Activated B cell treated with CpG ODN at 0.5 μM for 24 hours (primary cell): ENCODE measurements at regions not wholly inside any gene's neighbourhood (a gene's known extent, or its start where the extent isn't known, plus 50 kb on each side); places are given as distances from the start of the nearest gene placed in this dataset.

Experiments used
- ATAC-seq: fragments of 200-7000 bp; cut with Tn5 transposase; one replicate; pipeline ENCODE4 v1.10.0; 2021; ENCODE audit warnings: low read depth, mild to moderate bottlenecking, moderate library complexity
- CTCF ChIA-PET: fragments of 350-600 bp; sonication (Branson Sonifier 250); formaldehyde crosslinking; loops from one replicate; lab custom pipeline; 2021; ENCODE audit warnings: antibody characterized with exemption; lab: Charles Lee
- POLR2A ChIA-PET: fragments of 350-600 bp; sonication (Branson Sonifier 250); formaldehyde crosslinking; loops from one replicate; lab custom pipeline; 2021; ENCODE audit warnings: antibody characterized with exemption; lab: Charles Lee
- DNase-seq: peaks from one replicate; pipeline ENCODE4 v3.0.0; 2022
- H3K27ac Mint-ChIP-seq: one replicate; pipeline ENCODE4 v1.8.0; 2020; ENCODE audit warnings: mixed read lengths
- H3K27me3 Mint-ChIP-seq: one replicate; pipeline ENCODE4 v1.8.0; 2021; ENCODE audit warnings: mixed read lengths
- H3K36me3 Mint-ChIP-seq: one replicate; pipeline ENCODE4 v1.8.0; 2021; ENCODE audit warnings: low read depth, mixed read lengths
- H3K4me1 Mint-ChIP-seq: one replicate; pipeline ENCODE4 v1.8.0; 2021; ENCODE audit warnings: mixed read lengths
- H3K4me3 Mint-ChIP-seq: one replicate; pipeline ENCODE4 v1.8.0; 2020; ENCODE audit warnings: mild to moderate bottlenecking, mixed read lengths
- H3K9me3 Mint-ChIP-seq: one replicate; pipeline ENCODE4 v1.8.0; 2020; ENCODE audit warnings: mixed read lengths
- intact Hi-C: fragments of 100-400 bp; cut with micrococcal nuclease; formaldehyde crosslinking; loops from one replicate; pipeline ENCODE4 v1.15.1; 2024
- TF ChIP-seq, protein P1 (sequence below): fragments of 200-600 bp; IDR thresholded peaks from one replicate; pipeline ENCODE4 v1.8.0; 2022; ENCODE audit warnings: antibody characterized with exemption, mild to moderate bottlenecking

DNA sequence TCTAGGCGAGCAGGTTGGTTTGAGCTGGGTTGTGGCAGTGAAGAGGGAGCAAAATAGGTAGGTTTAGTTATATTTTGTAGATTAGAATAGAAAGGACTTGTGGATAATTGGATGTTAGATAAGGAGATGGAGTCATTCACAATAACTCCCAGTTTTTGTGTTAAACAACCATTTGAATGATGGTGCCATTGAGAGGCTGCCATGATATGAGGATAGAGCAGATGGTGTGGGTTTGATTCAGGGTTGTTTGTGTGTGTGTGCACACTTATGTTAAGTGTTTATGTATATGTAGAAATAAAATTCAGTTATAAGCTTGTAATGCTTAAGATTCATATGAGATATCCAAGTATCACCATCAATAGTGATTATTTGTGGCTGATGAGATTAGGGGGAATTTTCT lies 166.6 kb downstream of the NXPE2 start:
- CTCF ChIA-PET, result no interaction called here
- peaks cover 1% of the 10 kb centered on the region for H3K27me3 Mint-ChIP-seq
- POLR2A ChIA-PET, result no interaction called here
- intact Hi-C loops, result no loop called here
- peaks cover 4% of the 10 kb centered on the region for H3K9me3 Mint-ChIP-seq
- TF ChIP-seq, protein P1, sequence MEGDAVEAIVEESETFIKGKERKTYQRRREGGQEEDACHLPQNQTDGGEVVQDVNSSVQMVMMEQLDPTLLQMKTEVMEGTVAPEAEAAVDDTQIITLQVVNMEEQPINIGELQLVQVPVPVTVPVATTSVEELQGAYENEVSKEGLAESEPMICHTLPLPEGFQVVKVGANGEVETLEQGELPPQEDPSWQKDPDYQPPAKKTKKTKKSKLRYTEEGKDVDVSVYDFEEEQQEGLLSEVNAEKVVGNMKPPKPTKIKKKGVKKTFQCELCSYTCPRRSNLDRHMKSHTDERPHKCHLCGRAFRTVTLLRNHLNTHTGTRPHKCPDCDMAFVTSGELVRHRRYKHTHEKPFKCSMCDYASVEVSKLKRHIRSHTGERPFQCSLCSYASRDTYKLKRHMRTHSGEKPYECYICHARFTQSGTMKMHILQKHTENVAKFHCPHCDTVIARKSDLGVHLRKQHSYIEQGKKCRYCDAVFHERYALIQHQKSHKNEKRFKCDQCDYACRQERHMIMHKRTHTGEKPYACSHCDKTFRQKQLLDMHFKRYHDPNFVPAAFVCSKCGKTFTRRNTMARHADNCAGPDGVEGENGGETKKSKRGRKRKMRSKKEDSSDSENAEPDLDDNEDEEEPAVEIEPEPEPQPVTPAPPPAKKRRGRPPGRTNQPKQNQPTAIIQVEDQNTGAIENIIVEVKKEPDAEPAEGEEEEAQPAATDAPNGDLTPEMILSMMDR, result no peak
- H3K36me3 Mint-ChIP-seq, result no peaks in the 10 kb centered on the region
- ATAC-seq (no peak), DNase-seq (no peak)
- no peak overlapping the region for H3K27ac Mint-ChIP-seq
- no peak overlapping the region for H3K4me3 Mint-ChIP-seq
- H3K4me1 Mint-ChIP-seq, result no peaks in the 10 kb centered on the region

DNA sequence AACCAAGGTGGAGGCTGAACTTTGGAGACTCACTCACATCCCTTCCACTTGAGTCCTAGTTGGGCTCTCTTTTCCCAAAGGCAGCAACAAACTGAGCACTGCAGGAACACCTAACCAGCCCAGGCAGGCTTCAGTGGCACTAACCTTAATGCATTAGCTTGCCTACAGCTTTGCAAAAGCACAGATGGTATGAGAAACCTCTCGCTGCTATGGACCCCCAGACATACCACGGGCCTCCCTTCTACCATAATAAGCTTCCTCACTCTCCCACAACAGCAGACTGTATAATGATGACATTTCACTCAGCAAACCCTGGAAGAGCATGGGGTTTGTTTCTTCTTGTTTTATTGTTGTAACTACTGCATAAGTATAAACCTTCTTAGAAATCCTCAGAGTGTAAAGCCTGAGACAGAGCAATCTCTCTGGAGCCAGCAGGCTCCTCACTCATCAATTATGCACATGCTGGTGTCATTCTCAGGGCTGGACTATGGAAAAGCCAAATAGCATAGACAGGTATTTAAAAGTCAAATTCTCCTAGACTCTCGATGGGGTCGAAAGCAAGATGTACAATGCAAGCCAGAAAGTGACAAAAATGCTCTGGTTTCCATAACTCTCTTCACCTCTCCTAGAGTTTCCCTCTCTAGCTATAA lies 167.6 kb downstream of the NXPE2 start:
- intact Hi-C loops, result no loop called here
- DNase-seq (no peak), ATAC-seq (no peak)
- peaks cover 1% of the 10 kb centered on the region for H3K27me3 Mint-ChIP-seq
- no peak overlapping the region for H3K27ac Mint-ChIP-seq
- POLR2A ChIA-PET, result no interaction called here
- no peak overlapping the region for H3K4me3 Mint-ChIP-seq
- TF ChIP-seq, protein P1, result no peak
- CTCF ChIA-PET, result no interaction called here
- H3K4me1 Mint-ChIP-seq, result no peaks in the 10 kb centered on the region
- peaks cover 4% of the 10 kb centered on the region for H3K9me3 Mint-ChIP-seq
- H3K36me3 Mint-ChIP-seq, result no peaks in the 10 kb centered on the region

DNA sequence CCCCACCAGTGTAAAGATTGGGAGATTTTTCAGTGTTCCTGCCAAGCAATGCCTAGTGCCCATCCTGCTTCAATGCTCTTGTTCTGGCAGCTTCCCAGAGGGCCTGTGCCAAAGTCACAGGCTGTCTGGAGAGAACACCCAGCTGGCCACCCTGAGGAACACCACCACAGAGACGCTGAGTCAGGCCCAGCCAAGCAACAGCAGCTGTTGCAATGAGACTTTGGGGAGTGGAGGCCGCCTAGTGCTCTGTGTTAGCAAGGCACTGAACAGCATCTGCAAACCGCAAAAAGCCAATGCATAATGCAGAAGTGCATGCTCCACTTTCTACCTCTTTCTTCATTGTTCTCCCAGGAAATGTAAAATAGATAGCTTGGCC lies 168.1 kb downstream of the NXPE2 start:
- Mint-ChIP-seq H3K36me3 (no peaks in the 10 kb centered on the region), H3K27ac (no peak overlapping the region), H3K4me3 (no peak overlapping the region), H3K27me3 (peaks cover 1% of the 10 kb centered on the region), H3K9me3 (peaks cover 4% of the 10 kb centered on the region), H3K4me1 (no peaks in the 10 kb centered on the region)
- no peak for ATAC-seq
- TF ChIP-seq, protein P1, result no peak
- intact Hi-C loops, result no loop called here
- POLR2A ChIA-PET, result no interaction called here
- no peak for DNase-seq
- CTCF ChIA-PET, result no interaction called here

DNA sequence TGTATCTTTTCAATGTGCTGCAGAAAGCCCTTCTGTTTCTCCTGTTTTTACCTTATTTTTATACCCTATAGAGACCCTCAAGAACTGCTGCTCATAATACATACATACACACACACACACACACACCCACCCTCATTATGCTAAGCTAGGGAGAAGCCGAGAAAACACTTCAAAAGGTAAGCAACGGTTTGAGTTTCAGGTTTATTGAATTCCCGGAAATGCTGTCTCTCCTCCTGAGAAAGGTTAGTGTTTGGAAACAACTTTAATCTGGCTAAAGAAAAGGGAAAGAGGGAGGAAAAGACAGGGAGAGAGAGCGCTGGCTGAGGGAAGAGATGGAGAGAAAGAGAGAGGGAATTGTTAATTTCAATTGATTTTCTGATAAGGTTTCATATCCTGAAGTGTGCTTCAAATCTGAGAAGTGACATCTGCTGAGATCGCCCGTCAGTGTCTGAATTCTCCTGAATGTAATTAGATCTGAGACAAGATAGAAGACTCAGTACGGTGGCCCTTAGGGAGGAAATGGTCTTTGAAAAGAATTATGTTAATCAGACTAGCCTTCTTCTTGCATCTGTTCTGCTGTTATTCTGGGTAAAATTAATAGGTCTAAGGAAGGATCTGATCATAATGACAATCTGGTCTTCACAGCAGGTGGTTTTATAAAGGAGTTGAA lies 169.1 kb downstream of the NXPE2 start:
- Mint-ChIP-seq H3K36me3 (no peaks in the 10 kb centered on the region), H3K27ac (no peak overlapping the region), H3K4me1 (no peaks in the 10 kb centered on the region), H3K27me3 (peaks cover 1% of the 10 kb centered on the region), H3K9me3 (peaks cover 4% of the 10 kb centered on the region), H3K4me3 (no peak overlapping the region)
- ChIA-PET POLR2A (no interaction called here), CTCF (no interaction called here)
- TF ChIP-seq, protein P1, result no peak
- DNase-seq (no peak), ATAC-seq (no peak)
- intact Hi-C loops, result no loop called here

DNA sequence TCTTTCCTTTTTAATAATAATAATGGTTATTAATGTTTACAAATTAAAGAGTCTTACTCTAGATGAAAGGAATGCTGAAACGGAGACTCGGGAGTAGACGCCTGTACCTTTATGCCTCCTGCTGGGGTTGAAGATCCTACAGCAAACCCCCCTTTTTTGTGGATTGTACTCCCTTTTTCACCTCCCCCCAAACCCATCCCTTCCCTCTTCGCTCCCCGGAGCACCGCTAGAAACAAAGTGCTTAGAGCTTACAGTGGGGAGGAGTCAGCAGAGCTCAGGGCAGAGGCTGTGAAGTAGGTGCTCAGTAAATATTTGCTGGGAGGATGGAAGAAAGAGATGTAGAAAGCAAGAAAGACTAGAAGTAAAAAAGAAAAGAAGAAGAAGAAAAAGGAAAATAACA lies 169.7 kb downstream of the NXPE2 start:
- peaks cover 4% of the 10 kb centered on the region for H3K9me3 Mint-ChIP-seq
- no peaks in the 10 kb centered on the region for H3K4me1 Mint-ChIP-seq
- no peak for DNase-seq
- intact Hi-C loops, result no loop called here
- ChIA-PET CTCF (no interaction called here), POLR2A (no interaction called here)
- TF ChIP-seq, protein P1, result no peak
- H3K36me3 Mint-ChIP-seq, result no peaks in the 10 kb centered on the region
- H3K27ac Mint-ChIP-seq, result no peak overlapping the region
- no peak for ATAC-seq
- peaks cover 1% of the 10 kb centered on the region for H3K27me3 Mint-ChIP-seq
- H3K4me3 Mint-ChIP-seq, result no peak overlapping the region
